GM21360 (cell line): ENCODE measurements at regions not wholly inside any gene's neighbourhood (a gene's known extent, or its start where the extent isn't known, plus 50 kb on each side); places are given as distances from the start of the nearest gene placed in this dataset.
"Not testable (repeated sequence)": the region's sequence is repeated elsewhere in the genome, so short reads cannot be mapped to it uniquely, and the experiment has no call there.

Source experiments
- ATAC-seq: cut with Tn5 transposase; IDR thresholded peaks from one replicate; pipeline ENCODE4 v1.9.1; 2021; ENCODE audit warnings: mild to moderate bottlenecking, moderate library complexity; ENCODE audit not compliant: unreplicated experiment

DNA sequence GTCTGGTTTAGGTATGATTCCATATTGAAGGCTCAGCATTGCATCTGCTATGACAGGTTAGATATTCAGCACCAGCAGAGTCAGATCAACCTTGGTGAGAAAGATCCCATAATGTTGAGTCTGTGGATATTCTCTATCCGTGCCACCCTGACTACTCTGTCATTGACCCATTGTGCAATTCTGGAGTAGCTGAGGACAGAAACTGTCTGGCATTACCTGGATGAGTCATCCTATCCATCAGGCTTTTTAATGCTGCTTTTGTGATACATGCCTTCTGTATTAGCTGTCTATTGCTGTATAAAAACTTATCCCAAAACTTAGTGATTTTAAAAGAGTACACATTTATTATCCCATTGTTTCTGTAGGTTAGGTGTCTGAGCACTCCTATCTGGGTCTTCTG lies 189.1 kb upstream of the FAT3 start:
- no peak for ATAC-seq

DNA sequence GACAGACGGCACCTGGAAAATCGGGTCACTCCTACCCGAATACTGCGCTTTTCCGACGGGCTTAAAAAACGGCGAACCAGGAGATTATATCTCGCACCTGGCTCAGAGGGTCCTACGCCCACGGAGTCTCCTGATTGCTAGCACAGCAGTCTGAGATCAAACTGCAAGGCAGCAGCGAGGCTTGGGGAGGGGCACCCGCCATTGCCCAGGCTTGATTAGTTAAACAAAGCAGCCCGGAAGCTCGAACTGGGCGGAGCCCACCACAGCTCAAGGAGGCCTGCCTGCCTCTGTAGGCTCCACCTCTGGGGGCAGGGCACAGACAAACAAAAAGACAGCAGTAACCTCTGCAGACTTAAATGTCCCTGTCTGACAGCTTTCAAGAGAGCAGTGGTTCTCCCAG lies 197.5 kb upstream of the FAT3 start:
- ATAC-seq = not testable (repeated sequence)

DNA sequence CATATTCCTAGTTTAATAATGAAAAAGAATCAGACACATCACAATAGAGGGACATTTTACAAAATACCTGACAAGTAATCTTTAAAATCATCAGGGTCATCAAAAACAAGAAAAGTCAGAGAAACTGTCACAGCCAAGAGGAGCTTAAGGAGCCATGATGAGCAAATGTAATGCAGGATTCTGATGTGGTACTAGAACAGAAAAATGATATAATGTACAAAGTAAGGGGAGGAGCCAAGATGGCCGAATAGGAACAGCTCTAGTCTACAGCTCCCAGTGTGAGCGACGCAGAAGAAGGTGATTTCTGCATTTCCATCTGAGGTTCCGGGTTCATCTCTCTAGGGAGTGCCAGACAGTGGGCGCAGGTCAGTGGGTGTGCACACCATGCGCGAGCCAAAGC lies 198.0 kb upstream of the FAT3 start:
- ATAC-seq = no peak

DNA sequence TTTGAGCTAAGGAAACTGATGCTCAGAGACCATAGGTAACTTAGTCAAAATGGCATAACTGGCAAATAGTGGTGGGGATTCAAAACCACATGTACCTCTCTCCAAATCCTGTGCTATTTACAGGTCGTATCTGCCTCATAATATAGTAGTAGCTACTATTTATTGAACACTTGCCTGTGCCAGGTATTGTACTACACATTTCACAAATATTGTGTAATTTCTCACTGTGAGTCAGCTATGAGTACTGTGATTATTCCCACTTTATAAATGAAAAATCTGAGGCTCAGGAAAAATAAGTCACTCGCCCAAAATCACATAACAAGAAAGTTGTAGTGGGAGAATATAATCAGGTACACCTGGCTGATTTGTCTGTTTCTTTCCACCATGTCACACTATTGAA lies 199.8 kb upstream of the FAT3 start:
- no peak for ATAC-seq

DNA sequence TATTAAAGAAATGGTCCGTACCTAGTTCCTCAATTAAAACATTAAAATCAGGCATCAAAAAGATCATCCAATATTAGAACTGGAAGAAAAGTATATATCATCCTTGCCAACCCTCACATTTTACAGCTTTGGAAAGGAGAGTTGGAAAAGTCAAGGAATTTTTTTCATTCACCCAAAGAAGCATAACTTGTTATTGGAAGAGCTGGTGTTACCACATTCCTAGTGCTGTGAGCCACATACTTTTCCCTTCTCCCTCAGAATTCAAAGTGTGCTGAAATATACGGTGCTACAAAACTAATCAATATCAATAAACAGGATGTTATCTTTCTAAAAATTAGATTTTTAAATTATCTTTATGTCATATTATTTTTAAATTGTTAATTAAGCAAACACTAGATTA lies 202.1 kb upstream of the FAT3 start:
- ATAC-seq = no peak

DNA sequence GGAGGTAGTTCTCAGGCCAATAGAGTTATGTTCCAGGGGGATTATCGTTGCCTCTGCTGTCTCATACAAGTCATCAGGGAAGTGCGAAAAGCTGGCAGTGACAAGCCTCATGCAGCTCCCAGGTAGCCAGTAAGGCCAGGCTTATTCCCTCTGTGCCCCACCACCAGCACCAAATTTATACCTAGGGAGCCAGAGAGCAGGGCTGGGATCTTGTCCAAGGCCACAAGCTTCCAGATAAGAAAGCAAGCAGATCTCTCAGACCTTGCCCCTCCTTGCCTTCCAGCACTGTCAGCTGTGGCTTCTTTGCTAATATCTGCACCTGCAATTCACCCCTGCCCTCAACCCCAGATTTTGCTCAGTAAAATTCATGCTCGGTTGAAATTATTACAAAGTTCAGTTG lies 206.3 kb upstream of the FAT3 start:
- no peak for ATAC-seq

DNA sequence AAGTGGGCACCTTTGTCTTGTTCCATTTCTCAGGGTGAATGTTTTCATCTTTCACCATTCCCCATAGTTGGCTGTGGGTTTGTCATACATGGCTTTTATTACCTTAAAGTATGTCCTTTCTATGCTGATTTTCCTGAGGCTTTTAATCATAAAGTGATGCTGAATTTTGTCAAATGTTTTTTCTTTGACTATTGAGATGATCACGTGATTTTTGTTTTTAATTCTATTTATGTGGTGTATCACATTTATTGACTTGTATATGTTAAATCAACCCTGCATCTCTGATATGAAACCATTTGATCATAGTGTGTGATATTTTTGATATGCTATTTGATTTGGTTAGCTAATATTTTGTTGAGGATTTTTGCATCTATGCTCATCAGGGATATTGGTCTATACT lies 216.4 kb upstream of the FAT3 start:
- ATAC-seq = no peak

DNA sequence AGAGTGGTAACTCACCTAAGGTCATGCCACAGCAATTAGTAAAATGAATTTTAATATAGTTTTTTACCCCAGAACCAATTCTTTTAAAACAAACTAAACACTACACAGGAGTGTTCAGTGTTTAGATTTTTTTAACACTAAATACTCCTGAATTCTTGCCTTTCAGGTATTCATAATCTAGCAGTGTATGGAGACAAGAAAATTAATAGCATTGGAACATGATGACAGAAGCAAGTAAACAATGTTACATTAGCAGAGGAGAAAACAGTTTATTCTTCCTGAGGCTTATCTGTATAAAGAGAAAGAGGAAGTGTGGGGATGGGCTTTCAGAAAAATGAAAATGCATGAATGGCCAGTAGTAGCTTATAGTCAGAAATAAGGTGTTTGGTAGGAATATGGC lies 222.1 kb upstream of the FAT3 start:
- no peak for ATAC-seq

DNA sequence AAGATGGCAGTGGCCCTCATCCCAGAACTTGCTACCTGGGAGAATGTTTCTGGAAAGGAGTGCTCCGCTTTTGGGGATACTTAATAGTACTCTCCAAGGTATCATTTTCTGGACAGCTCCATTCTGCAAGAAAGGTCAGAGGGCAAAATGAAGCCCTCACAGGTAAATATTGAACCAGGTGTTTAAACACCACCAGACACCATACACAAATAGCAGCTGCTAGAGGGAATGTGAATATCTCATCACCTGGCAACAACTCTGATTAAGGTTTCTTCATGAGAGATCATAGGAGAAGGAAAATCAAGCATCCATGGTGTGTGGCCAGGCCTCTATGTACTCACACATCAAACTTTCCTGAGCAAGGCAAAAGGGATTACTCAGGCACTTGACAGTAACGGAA lies 226.1 kb upstream of the FAT3 start:
- no peak for ATAC-seq

DNA sequence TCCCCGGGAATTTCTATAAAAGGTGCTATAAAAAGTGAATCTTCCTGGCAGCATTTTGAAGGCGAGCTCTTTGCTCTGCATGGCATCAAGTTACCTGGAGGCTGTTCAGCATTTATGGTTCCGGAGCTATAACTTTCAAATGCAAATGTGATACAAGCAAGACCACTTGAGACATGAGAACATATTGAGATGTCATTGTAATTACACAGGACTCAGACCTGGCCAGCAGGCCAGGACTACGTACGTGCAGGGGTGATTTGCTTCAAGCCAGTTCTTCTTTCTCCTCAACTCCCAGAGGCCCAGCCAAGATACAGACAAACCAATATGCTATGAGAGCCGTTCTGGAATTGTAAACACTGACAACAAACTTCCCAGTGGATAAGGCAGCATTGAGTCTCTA lies 227.4 kb upstream of the FAT3 start:
- ATAC-seq = no peak

DNA sequence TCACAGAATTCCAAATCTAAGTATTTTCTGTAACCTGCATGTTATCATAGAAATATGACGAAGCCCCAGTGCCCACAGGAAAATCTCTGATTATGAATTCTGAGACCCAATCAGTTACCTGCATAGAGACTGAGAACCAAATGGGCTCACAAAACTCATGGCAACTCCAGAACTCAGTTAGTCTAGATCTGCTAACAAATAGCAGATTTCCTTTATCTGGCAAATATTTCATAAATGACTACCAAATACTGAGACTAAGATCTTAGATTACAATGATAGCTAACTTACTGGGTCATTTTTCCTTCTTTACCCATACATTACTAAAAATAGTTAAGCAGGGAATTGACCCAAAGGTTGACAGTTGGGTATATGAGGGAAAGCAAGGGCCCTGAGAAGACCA lies 228.1 kb upstream of the FAT3 start:
- no peak for ATAC-seq

DNA sequence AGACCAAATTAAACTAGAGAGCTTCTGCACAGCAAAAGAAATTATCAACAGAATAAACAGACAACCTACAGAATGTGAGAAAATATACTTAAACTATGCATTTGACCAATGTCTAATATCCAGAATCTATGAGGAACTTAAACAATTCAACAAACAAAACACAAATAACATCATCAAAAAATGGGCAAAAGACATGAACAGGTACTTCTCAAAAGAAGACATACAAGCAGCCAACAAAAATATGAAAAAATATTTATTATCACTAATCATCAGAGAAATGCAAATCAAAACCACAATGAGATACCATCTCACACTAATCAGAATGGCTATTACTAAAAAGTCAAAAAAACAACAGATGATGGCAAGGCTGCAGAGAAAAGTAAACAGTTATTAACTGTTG lies 236.2 kb upstream of the FAT3 start:
- ATAC-seq = not testable (repeated sequence)

DNA sequence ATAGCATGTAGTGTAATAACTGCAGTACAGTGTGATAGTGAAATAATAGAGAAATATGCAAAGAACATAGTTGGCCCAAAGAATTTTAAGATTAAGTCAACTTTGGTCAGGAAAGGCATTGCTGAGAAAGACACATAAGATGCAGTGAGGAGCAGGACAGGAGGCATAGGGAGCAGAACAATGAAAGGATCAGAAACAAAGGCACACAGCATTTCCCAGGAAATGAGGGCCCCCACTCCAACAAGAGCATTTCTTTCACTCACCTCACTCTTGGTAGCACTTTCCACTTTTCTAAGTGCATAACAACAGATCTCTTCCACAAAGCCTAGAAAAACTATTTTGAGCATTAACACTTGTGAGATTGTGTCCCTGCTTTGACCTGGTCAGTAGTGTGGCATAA lies 238.4 kb upstream of the FAT3 start:
- ATAC-seq = no peak

DNA sequence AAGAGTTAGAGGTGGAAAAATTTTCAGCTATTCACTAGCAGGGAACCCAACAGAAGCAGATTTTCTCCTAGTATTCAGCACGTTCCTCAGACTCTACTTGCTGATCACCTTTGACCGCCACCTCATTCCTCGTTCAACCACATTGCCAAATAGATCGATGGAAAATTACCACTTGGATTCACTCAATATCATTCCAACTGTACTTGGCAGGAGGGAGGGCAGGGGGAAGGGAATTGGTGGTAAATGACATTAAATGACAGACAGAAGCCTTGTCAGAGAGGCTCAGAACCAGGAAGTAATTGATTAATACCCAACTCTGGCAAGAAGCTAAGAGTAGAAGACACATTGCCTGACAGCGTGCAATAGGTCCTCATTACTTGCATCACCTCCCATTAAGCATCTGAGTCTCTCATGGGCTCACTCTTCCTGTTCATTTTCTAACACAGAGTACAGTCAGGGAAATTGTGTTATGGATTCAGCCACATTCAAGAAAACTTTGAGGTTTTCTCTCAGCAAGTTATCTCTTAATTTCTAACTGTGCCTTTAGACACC lies 240.5 kb upstream of the FAT3 start:
- ATAC-seq = no peak

DNA sequence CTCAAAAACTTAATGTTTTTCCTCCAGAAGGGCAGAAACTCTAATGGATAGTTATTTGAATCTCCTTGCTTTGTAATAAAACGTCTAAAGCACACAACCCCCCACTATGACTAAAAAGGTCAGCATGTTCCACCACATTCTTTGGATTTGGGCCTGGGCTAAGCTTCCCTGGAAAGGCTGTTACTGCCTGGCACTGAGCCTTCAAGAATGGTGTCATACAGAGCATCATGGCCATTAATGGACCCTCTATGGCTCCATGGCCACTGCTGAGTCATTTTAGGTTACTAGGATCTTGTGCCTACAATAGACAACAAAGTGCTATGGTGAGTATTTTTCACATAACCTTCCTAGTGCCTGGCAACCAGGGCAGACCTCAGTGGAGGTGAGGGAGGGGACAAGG lies 242.6 kb upstream of the FAT3 start:
- ATAC-seq = no peak

DNA sequence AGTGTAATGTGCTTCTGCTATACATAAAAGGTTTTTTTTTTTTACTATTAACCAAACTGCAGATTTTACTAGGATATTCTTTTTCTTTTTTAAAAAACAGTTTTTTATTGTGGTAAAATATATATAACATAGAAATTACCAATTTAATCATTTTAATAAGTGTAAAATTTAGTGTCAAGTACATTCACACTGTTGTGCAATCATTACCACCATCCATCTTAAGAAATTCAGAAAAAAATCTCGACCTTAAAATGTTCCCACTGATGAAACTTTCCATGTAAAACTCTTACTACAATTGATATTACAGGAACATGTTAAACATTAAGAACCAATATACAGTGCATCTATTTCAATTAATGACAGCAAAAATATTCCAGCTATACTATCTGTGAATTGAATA lies 244.8 kb upstream of the FAT3 start:
- no peak for ATAC-seq

DNA sequence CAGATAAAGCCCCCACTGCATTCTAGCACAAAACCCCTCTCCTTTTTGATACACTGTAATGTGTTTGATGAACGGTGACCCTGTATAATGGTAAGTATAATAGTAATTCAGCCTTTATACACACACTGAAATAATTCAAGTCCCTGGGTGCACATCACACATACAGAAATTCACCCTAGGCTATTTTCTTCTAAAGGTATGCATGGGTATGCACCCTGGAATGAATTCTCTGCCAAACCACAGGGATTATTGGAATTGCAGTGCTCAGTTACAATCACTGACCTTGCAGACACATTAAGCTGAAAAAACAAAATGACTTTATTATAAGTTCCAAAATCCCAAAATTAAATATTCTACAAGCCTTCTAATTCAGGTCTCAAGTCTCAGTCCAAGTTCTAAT lies 245.9 kb upstream of the FAT3 start:
- ATAC-seq = no peak

DNA sequence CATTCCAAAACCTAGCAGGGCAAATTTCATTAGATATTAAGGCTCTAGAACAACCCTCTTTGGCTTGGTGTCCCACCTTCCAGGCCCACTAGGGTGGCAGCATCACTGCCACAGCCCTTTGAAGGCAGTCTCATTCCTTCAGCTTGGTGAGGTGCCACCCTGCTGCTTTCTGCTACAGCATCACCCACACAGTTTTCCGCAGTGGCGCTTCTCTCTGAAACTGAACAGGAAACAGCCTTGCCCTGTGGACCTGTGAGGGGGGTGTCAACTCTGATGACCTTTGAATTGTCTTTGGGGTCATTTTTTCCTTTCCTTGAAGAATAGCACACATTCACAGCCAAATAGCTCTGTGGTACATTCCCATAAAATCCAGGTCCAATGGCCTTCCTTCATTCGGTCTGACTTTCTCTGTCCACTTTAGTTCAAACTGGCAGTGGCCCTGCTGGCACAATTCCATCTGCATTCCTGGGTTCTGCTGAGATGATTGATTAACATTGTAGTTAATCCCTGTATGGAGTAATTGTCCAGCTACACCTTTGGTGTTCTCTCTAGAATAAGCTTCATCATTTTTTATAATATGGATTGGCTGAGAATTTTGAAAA lies 251.9 kb upstream of the FAT3 start:
- ATAC-seq = no peak

DNA sequence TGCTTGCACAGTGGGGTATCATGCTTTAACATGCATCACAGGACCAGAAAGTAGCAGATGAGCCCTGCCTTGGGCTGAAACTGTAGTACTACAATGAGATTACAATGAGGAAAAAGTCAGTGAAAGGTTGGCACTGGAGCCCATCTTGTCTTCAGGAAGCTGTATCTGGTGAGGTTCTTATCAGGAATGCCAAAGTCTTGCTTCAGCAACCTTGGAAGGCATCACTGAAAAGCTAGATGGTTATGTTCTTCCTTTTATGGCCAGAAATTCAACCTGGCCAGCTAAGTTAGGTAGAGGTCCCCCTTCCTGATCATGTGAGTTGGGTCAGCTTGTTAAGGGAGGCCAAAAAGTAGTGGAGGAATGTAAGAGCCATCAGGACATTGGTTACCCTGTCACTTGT lies 254.0 kb upstream of the FAT3 start:
- no peak for ATAC-seq

DNA sequence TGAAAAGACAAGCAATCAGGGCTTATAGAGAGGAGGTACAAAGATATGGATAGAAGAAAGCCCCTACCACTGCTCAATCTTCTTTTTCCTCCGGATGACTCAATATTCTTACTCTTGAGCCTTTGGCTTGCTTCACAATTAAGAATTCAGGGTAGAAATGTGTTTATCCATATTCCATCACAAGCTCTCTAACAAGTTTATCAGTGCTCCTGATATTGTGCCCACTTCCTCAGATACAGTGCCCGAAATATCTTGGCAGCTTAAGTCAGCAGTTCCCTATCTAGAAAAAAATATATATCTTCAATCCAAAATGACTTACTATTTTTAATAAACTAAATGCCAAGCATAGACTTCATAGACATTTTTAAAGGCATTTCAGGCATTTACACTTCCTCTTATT lies 255.1 kb upstream of the FAT3 start:
- ATAC-seq = no peak

DNA sequence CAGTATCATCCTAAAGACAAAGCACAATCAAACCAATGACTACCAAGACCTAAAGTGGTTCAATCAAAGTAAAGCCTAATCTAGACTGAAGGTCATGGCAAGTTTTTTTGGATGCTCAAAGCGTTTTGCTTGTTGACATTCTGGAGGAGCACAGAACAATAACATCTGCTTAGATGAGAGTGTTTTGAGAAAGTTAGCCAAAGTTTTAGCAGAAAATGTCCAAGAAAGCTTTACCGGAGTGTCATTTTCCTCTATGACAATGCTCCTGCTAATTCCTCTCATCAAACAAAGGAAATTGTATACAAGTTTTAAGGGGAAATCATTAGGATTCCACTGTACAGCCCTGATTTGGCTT lies 256.9 kb upstream of the FAT3 start:
- no peak for ATAC-seq

DNA sequence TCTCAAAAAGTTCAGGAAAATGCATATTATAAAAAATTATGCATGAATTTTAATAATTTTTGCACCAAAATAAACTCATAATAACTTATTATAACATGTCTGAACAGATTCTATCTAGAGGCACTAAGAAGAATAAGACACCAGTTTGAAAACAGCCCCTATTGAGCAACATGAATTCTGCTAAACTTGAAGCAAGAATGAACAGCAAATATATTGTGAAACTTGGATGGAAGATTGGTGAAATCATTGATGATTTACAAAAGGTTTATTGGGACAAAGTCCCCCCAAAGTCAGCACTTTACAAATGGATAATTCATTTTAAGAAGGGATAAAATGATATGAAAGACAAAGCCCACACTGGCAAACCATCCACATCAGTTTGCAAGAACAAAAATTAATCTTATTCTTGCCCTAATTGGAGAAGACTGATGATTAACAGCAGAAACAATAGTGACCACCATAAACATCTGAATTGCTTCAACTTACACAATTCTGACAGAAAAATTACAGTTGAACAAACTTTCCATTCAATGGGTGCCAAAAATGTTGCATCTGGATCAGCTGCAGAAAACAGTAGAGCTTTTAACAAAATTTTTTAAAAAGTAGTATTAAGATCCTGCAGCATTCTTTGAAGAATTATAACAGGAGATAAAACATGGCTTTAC lies 257.5 kb upstream of the FAT3 start:
- ATAC-seq = no peak

DNA sequence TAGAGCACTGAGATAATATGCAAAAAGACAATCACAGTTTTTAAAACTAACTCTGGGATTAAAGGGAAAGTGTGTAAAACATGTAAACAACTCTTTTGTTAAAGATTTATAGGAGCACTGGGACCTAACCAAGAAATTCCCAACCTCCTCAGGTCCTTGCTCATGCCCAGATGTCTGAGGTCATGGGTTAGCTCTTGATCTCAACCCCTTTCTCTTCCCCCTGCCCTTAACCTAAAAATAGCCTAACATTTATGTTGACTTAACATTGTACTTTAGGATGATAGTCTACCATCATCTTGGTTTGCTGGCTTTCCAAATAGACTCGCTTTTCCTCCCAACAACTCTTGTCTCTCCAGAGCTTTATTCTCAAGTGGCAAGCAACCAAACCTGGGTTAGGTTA lies 258.2 kb upstream of the FAT3 start:
- no peak for ATAC-seq
